NT2/D1 (cell line): ENCODE measurements at regions not wholly inside any gene's neighbourhood (a gene's known extent, or its start where the extent isn't known, plus 50 kb on each side); places are given as distances from the start of the nearest gene placed in this dataset.

Experiments used
- YY1 ChIP-seq: IDR thresholded peaks from 2 replicates; pipeline ENCODE4 v1.6.1; 2011; ENCODE audit not compliant: insufficient read length, insufficient read depth
- ZNF274 ChIP-seq: IDR thresholded peaks from 2 replicates; pipeline ENCODE4 v1.6.1; 2011; ENCODE audit warnings: mild to moderate bottlenecking, low read depth, low read length

GRCh38 chr1:105467549-105467948 lies 1588.9 kb upstream of the PRMT6 start:
- TF ChIP-seq ZNF274 (no peak), YY1 (no peak)
